ENCODE measurements at regions not wholly inside any gene's neighbourhood (a gene's known extent, or its start where the extent isn't known, plus 50 kb on each side); places are given as distances from the start of the nearest gene placed in this dataset.
A peak's percentile ranks its signal among the peaks of the same experiment; 100 is the strongest.
"Not testable (repeated sequence)": the region's sequence is repeated elsewhere in the genome, so short reads cannot be mapped to it uniquely, and the experiment has no call there.

- no peak for DNase-seq (ENCODE audit: low read depth)
These were observed 1477.3 kb downstream of the CDH8 start for GRCh38 chr16:60558936-60559335.

GRCh38 chr16:60553090-60553757, 1483.0 kb downstream of the CDH8 start:
- no peak for DNase-seq (ENCODE audit: low read depth)

- DNase-seq (ENCODE audit: low read depth) = no peak
These were observed 1494.7 kb downstream of the CDH8 start for GRCh38 chr16:60541535-60541934.

- DNase-seq (ENCODE audit: low read depth) = no peak
These were observed 1525.3 kb downstream of the CDH8 start for GRCh38 chr16:60510941-60511340.

GRCh38 chr16:60510208-60510607, 1526.0 kb downstream of the CDH8 start:
- no peak for DNase-seq (ENCODE audit: low read depth)

- no peak for DNase-seq (ENCODE audit: low read depth)
These were observed 1545.0 kb downstream of the CDH8 start for GRCh38 chr16:60491273-60491672.

- DNase-seq (ENCODE audit: low read depth) = no peak
These were observed 1550.3 kb downstream of the CDH8 start for GRCh38 chr16:60485872-60486489.

- DNase-seq (ENCODE audit: low read depth) = no peak
These were observed 1551.3 kb downstream of the CDH8 start for GRCh38 chr16:60484901-60485300.

- DNase-seq (ENCODE audit: low read depth) = no peak
These were observed 1554.6 kb downstream of the CDH8 start for GRCh38 chr16:60481591-60481990.

GRCh38 chr16:60478810-60479209, 1557.4 kb downstream of the CDH8 start:
- no peak for DNase-seq (ENCODE audit: low read depth)

- DNase-seq (ENCODE audit: low read depth) = no peak
These were observed 1572.3 kb downstream of the CDH8 start for GRCh38 chr16:60463986-60464385.

- DNase-seq (ENCODE audit: low read depth) = no peak
These were observed 1576.8 kb downstream of the CDH8 start for GRCh38 chr16:60459463-60459862.

- DNase-seq (ENCODE audit: low read depth) = no peak
These were observed 1578.0 kb downstream of the CDH8 start for GRCh38 chr16:60458255-60458654.

- no peak for DNase-seq (ENCODE audit: low read depth)
These were observed 1583.6 kb downstream of the CDH8 start for GRCh38 chr16:60452646-60453045.

GRCh38 chr16:60438894-60439293, 1597.3 kb downstream of the CDH8 start:
- DNase-seq (ENCODE audit: low read depth) = no peak

GRCh38 chr16:60432472-60432871, 1603.8 kb downstream of the CDH8 start:
- no peak for DNase-seq (ENCODE audit: low read depth)

GRCh38 chr16:60419859-60420258, 1616.4 kb downstream of the CDH8 start:
- peak; percentile 21 for DNase-seq (ENCODE audit: low read depth)

GRCh38 chr16:60414613-60415012, 1621.6 kb downstream of the CDH8 start:
- DNase-seq (ENCODE audit: low read depth) = no peak

- no peak for DNase-seq (ENCODE audit: low read depth)
These were observed 1622.3 kb downstream of the CDH8 start for GRCh38 chr16:60413969-60414368.

GRCh38 chr16:60407606-60408005, 1628.6 kb downstream of the CDH8 start:
- DNase-seq (ENCODE audit: low read depth) = no peak

- DNase-seq (ENCODE audit: low read depth) = no peak
These were observed 1629.2 kb downstream of the CDH8 start for GRCh38 chr16:60407034-60407433.

- no peak for DNase-seq (ENCODE audit: low read depth)
These were observed 1631.0 kb downstream of the CDH8 start for GRCh38 chr16:60405286-60405685.

- peak; percentile 19 for DNase-seq (ENCODE audit: low read depth)
These were observed 1631.8 kb downstream of the CDH8 start for GRCh38 chr16:60404401-60404800.

GRCh38 chr16:60402941-60403340, 1633.3 kb downstream of the CDH8 start:
- DNase-seq (ENCODE audit: low read depth) = not testable (repeated sequence)

Data from M059J (cell line).